B cell (primary cell): ENCODE measurements at regions not wholly inside any gene's neighbourhood (a gene's known extent, or its start where the extent isn't known, plus 50 kb on each side); places are given as distances from the start of the nearest gene placed in this dataset.

Source experiments
- ATAC-seq: fragments of 200-7000 bp; cut with Tn5 transposase; one replicate; pipeline ENCODE4 v1.10.0; 2021; ENCODE audit warnings: low read depth, mild to moderate bottlenecking, moderate number of reproducible peaks, moderate library complexity
- CTCF ChIA-PET: fragments of 350-600 bp; sonication (Branson Sonifier 250); formaldehyde crosslinking; loops from one replicate; lab custom pipeline; 2021; ENCODE audit warnings: antibody characterized with exemption, inconsistent platforms; lab: Charles Lee
- POLR2A ChIA-PET: fragments of 350-600 bp; sonication (Branson Sonifier 250); formaldehyde crosslinking; loops from one replicate; lab custom pipeline; 2021; ENCODE audit warnings: antibody characterized with exemption; lab: Charles Lee
- DNase-seq: peaks from one replicate; pipeline ENCODE4 v3.0.0; 2013
- H2AFZ ChIP-seq: 2 replicates; pipeline ENCODE4 v1.6.1; 2012; ENCODE audit warnings: mild to moderate bottlenecking, low read depth, low read length; ENCODE audit not compliant: insufficient read depth, poor library complexity, severe bottlenecking
- H3K27ac ChIP-seq, 2 donors: 1 replicate in 1 of 2; 2 replicates in 1 of 2; pipeline ENCODE4 v1.5.1; 2012 to 2013; ENCODE audit warnings: low read length in 2 of 2, mild to moderate bottlenecking in 2 of 2, moderate library complexity in 1 of 2
- H3K27me3 ChIP-seq, 4 experiments: fragments of 200-600 bp in 1 of 4; sonication (generic) in 1 of 4; replicated peaks in 1 of 4; 1 replicate in 2 of 4; 2 replicates in 2 of 4; pipeline versions ENCODE4 v1.6.1 to v1.7.0; 2013 to 2016; ENCODE audit warnings: low read length in 3 of 4, mild to moderate bottlenecking in 2 of 4, mixed read lengths in 1 of 4, moderate library complexity in 1 of 4; ENCODE audit not compliant: insufficient read depth in 4 of 4, control insufficient read depth in 3 of 4; ENCODE audit errors: control extremely low read depth in 1 of 4
- H3K36me3 ChIP-seq, 2 experiments: replicated peaks in 1 of 2; 1 replicate in 1 of 2; 2 replicates in 1 of 2; pipeline versions ENCODE4 v1.6.1 to v1.7.1; 2013; ENCODE audit warnings: low read length in 1 of 2; ENCODE audit not compliant: insufficient read depth in 2 of 2, control insufficient read depth in 1 of 2; ENCODE audit errors: control extremely low read depth in 1 of 2, extremely low read depth in 1 of 2
- H3K4me1 ChIP-seq, 2 donors: fragments of 200-600 bp in 1 of 2; sonication (generic) in 1 of 2; 1 replicate in 1 of 2; 2 replicates in 1 of 2; pipeline versions ENCODE4 v1.5.1 to v1.6.1; 2013 to 2017; ENCODE audit warnings: low read length in 2 of 2; ENCODE audit not compliant: control insufficient read depth in 2 of 2, insufficient read depth in 2 of 2
- H3K4me2 ChIP-seq: replicated peaks from 2 replicates; pipeline ENCODE3; 2012; ENCODE audit warnings: mild to moderate bottlenecking, low read depth, low read length; ENCODE audit not compliant: poor library complexity, severe bottlenecking
- H3K4me3 ChIP-seq, 5 experiments: fragments of 200-600 bp in 1 of 5; sonication (generic) in 1 of 5; 1 replicate in 3 of 5; 2 replicates in 2 of 5; pipeline versions ENCODE4 v1.5.1 to v1.7.0; 2011 to 2016; ENCODE audit warnings: low read length in 4 of 5, mild to moderate bottlenecking in 4 of 5, low read depth in 2 of 5, control low read depth in 1 of 5, moderate library complexity in 1 of 5; ENCODE audit not compliant: insufficient read depth in 1 of 5; ENCODE audit errors: control extremely low read depth in 1 of 5, extremely low read depth in 1 of 5
- H3K79me2 ChIP-seq: fragments of 200-600 bp; sonication (generic); one replicate; pipeline ENCODE4 v1.6.0; 2016; ENCODE audit warnings: low read length; ENCODE audit not compliant: control insufficient read depth, insufficient read depth
- H3K9ac ChIP-seq: fragments of 200-600 bp; sonication (generic); 2 replicates; pipeline ENCODE4 v1.6.1; 2017; ENCODE audit warnings: mild to moderate bottlenecking, low read length, moderate library complexity
- H3K9me3 ChIP-seq, 3 donors: one replicate each; pipeline versions ENCODE4 v1.6.1 to v1.7.1; 2013; ENCODE audit warnings: low read length in 2 of 3; ENCODE audit not compliant: control insufficient read depth in 2 of 3, insufficient read depth in 1 of 3; ENCODE audit errors: control extremely low read depth in 1 of 3
- H4K20me1 ChIP-seq: 2 replicates; pipeline ENCODE4 v1.6.0; 2012; ENCODE audit warnings: mild to moderate bottlenecking, low read length; ENCODE audit not compliant: insufficient read depth, control insufficient read depth, poor library complexity, severe bottlenecking
- H3K27ac Mint-ChIP-seq: one replicate; pipeline ENCODE4 v1.8.0; 2021; ENCODE audit warnings: mixed read lengths
- H3K27me3 Mint-ChIP-seq: one replicate; pipeline ENCODE4 v1.8.0; 2021; ENCODE audit warnings: mixed read lengths
- H3K4me1 Mint-ChIP-seq: one replicate; pipeline ENCODE4 v1.8.0; 2021; ENCODE audit warnings: mixed read lengths
- H3K4me3 Mint-ChIP-seq: one replicate; pipeline ENCODE4 v1.8.0; 2021; ENCODE audit warnings: mixed read lengths
- H3K9me3 Mint-ChIP-seq: one replicate; pipeline ENCODE4 v1.8.0; 2022; ENCODE audit warnings: mixed read lengths; ENCODE audit not compliant: insufficient read depth
- EZH2 ChIP-seq: IDR thresholded peaks from 2 replicates; pipeline ENCODE4 v1.6.1; 2012; ENCODE audit warnings: borderline replicate concordance, low read depth, mild to moderate bottlenecking, moderate library complexity, low read length; ENCODE audit not compliant: insufficient read depth, poor library complexity, severe bottlenecking
- WGBS: methylation state at CpG from one replicate; pipeline ENCODE4 v1.1.5; 2013; ENCODE audit warnings: missing lambda C conversion rate; ENCODE audit not compliant: insufficient coverage; 5-methylcytosine and 5-hydroxymethylcytosine counted together
- intact Hi-C: fragments of 100-400 bp; cut with micrococcal nuclease; formaldehyde crosslinking; loops from one replicate; pipeline ENCODE4 v1.10.0; 2022
- TF ChIP-seq, protein P1 (sequence below): fragments of 200-600 bp; IDR thresholded peaks from one replicate; pipeline ENCODE4 v1.8.0; 2022; ENCODE audit warnings: antibody characterized with exemption, mild to moderate bottlenecking

DNA sequence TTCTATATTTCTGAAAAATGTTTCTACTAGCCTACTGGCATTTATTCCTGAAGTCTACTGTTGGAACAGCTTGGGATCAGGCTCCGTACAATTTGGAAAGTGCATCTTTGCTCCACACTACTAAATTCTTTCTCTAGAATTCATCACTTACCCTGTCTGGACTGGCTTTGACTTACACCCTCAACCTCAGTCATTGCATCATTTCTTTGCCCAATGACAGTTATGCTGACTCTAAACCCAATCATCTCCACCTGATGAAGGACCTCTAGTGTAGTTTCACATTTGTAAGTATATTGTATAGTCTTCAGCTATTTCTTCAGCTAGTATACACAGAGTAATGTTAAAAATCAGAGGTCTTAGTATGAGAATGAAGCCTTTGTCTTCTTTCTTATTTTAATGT is 359.6 kb upstream of the MC4R start:
- Histone ChIP-seq H3K36me3 (no peaks in the 10 kb centered on the region), H4K20me1 (no peaks in the 10 kb centered on the region), H3K4me3 (no peak overlapping the region), H3K27ac (no peak overlapping the region), H3K79me2 (no peaks in the 10 kb centered on the region), H3K9ac (no peak overlapping the region), H2AFZ (no peak overlapping the region), H3K9me3 (no peaks in the 10 kb centered on the region), H3K27me3 (no peaks in the 10 kb centered on the region), H3K4me2 (no peak overlapping the region), H3K4me1 (no peaks in the 10 kb centered on the region)
- no peaks in the 10 kb centered on the region for H3K9me3 Mint-ChIP-seq
- intact Hi-C loops = no loop called here
- ATAC-seq (no peak), DNase-seq (no peak)
- no peak for TF ChIP-seq EZH2
- TF ChIP-seq, protein P1, sequence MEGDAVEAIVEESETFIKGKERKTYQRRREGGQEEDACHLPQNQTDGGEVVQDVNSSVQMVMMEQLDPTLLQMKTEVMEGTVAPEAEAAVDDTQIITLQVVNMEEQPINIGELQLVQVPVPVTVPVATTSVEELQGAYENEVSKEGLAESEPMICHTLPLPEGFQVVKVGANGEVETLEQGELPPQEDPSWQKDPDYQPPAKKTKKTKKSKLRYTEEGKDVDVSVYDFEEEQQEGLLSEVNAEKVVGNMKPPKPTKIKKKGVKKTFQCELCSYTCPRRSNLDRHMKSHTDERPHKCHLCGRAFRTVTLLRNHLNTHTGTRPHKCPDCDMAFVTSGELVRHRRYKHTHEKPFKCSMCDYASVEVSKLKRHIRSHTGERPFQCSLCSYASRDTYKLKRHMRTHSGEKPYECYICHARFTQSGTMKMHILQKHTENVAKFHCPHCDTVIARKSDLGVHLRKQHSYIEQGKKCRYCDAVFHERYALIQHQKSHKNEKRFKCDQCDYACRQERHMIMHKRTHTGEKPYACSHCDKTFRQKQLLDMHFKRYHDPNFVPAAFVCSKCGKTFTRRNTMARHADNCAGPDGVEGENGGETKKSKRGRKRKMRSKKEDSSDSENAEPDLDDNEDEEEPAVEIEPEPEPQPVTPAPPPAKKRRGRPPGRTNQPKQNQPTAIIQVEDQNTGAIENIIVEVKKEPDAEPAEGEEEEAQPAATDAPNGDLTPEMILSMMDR = no peak
- no peak overlapping the region for H3K4me3 Mint-ChIP-seq
- no peaks in the 10 kb centered on the region for H3K4me1 Mint-ChIP-seq
- WGBS = 86% methylated on average over 1 of the region's 1 CpG
- POLR2A ChIA-PET = no interaction called here
- H3K27ac Mint-ChIP-seq = no peak overlapping the region
- CTCF ChIA-PET = no interaction called here
- H3K27me3 Mint-ChIP-seq = no peaks in the 10 kb centered on the region

DNA sequence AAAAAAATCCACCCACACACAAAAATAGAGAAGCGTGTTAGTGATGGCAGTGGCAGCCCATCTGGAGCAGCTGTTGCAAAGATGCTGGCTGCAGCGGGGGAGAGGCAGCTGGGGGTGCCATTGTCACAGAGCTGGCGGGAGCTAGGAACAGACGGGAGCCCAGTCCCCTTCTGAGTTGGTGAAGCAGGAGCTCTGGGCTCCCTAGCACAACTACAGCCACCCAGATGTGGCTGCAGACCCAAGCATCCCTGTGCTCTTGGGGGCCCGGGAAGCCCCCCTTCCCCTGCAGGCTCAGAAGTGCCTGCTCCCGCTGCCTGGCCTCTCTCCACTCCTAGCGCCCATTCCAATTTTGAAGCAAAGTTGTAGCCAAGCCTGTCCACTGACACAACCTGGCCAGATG is 366.6 kb upstream of the MC4R start:
- TF ChIP-seq, protein P1 = no peak
- no peak for TF ChIP-seq EZH2
- Histone ChIP-seq H3K27me3 (no peaks in the 10 kb centered on the region), H3K4me1 (no peaks in the 10 kb centered on the region), H3K9me3 (peaks cover 0 to 5% (median 0%) of the 10 kb centered on the region in 3 donors), H4K20me1 (no peaks in the 10 kb centered on the region), H3K79me2 (no peaks in the 10 kb centered on the region), H3K27ac (no peak overlapping the region), H3K4me3 (no peak overlapping the region), H2AFZ (no peak overlapping the region), H3K4me2 (no peak overlapping the region), H3K36me3 (no peaks in the 10 kb centered on the region), H3K9ac (no peak overlapping the region)
- Mint-ChIP-seq H3K27ac (no peak overlapping the region), H3K9me3 (no peaks in the 10 kb centered on the region), H3K27me3 (no peaks in the 10 kb centered on the region), H3K4me3 (no peak overlapping the region), H3K4me1 (no peaks in the 10 kb centered on the region)
- 97% methylated on average over 6 of the region's 7 CpGs for WGBS
- DNase-seq (no peak), ATAC-seq (no peak)
- intact Hi-C loops = no loop called here
- POLR2A ChIA-PET = no interaction called here
- CTCF ChIA-PET = no interaction called here
